SK-N-SH (cell line): ENCODE measurements at regions not wholly inside any gene's neighbourhood (a gene's known extent, or its start where the extent isn't known, plus 50 kb on each side); places are given as distances from the start of the nearest gene placed in this dataset.

Source experiments
- CTCF ChIA-PET: fragments of 300-600, 350-600 bp; formaldehyde crosslinking; extraction: SDS; loops from one replicate; lab custom pipeline; 2021; lab: Yijun Ruan, JAX
- POLR2A ChIA-PET: fragments of 350-600 bp; sonication (Branson Sonifier 250); formaldehyde crosslinking; extraction: SDS; loops from one replicate; lab custom pipeline; 2020; ENCODE audit warnings: antibody characterized with exemption, inconsistent platforms; lab: Yijun Ruan, JAX
- DNase-seq: peaks from one replicate; pipeline ENCODE4 v3.0.0; 2012
- H2AFZ ChIP-seq: fragments of 200-600 bp; sonication (generic); 2 replicates; pipeline ENCODE4 v1.8.1; 2016; ENCODE audit warnings: antibody characterized with exemption, mild to moderate bottlenecking, low read depth
- H3F3A ChIP-seq: fragments of 200-600 bp; sonication (generic); replicated peaks from 2 replicates; pipeline ENCODE3; 2016; ENCODE audit warnings: antibody characterized with exemption, mild to moderate bottlenecking; ENCODE audit not compliant: insufficient read depth
- H3K27ac ChIP-seq, 2 experiments: fragments of 200-500 bp in 1 of 2; fragments of 200-600 bp in 1 of 2; sonication (Bioruptor generic) in 1 of 2; sonication (generic), shearing (Covaris generic) in 1 of 2; 2 replicates each; pipeline versions ENCODE4 v1.5.1 to v1.6.1; 2014 to 2016; ENCODE audit warnings: low read depth in 2 of 2, inconsistent platforms in 1 of 2, low read length in 1 of 2, mild to moderate bottlenecking in 1 of 2, mixed read lengths in 1 of 2
- H3K27me3 ChIP-seq: fragments of 200-600 bp; sonication (generic), shearing (Covaris generic); 2 replicates; pipeline ENCODE4 v1.6.1; 2016; ENCODE audit warnings: mixed run types; ENCODE audit not compliant: insufficient read depth
- H3K36me3 ChIP-seq, 2 experiments: fragments of 200-500 bp in 1 of 2; fragments of 200-600 bp in 1 of 2; sonication (Bioruptor generic) in 1 of 2; sonication (generic) in 1 of 2; replicated peaks in 1 of 2; 2 replicates each; pipeline versions ENCODE3 to v1.5.1; 2014 to 2016; ENCODE audit warnings: low read length in 1 of 2, mild to moderate bottlenecking in 1 of 2; ENCODE audit not compliant: insufficient read depth in 2 of 2, control insufficient read depth in 1 of 2
- H3K4me1 ChIP-seq, 2 experiments: fragments of 200-500 bp in 1 of 2; fragments of 200-600 bp in 1 of 2; sonication (Bioruptor generic) in 1 of 2; sonication (generic), shearing (Covaris generic) in 1 of 2; 2 replicates each; pipeline versions ENCODE4 v1.5.1 to v1.6.1; 2014 to 2016; ENCODE audit warnings: low read depth in 1 of 2, low read length in 1 of 2, mixed run types in 1 of 2; ENCODE audit not compliant: insufficient read depth in 2 of 2, control insufficient read depth in 1 of 2
- H3K4me2 ChIP-seq: fragments of 200-600 bp; sonication (generic), shearing (Covaris generic); 2 replicates; pipeline ENCODE4 v1.6.1; 2017; ENCODE audit warnings: mixed run types
- H3K4me3 ChIP-seq, 2 experiments: fragments of 200-500 bp in 1 of 2; fragments of 200-600 bp in 1 of 2; sonication (Bioruptor generic) in 1 of 2; sonication (generic), shearing (Covaris generic) in 1 of 2; 2 replicates each; pipeline versions ENCODE4 v1.5.1 to v1.8.1; 2014 to 2016; ENCODE audit warnings: low read depth in 2 of 2, inconsistent platforms in 1 of 2, low read length in 1 of 2, mild to moderate bottlenecking in 1 of 2, mixed read lengths in 1 of 2, moderate library complexity in 1 of 2
- H3K79me2 ChIP-seq: fragments of 200-600 bp; sonication (generic); 2 replicates; pipeline ENCODE4 v1.8.1; 2017; ENCODE audit warnings: mild to moderate bottlenecking; ENCODE audit not compliant: insufficient read depth
- H3K9ac ChIP-seq: fragments of 200-600 bp; sonication (generic); 2 replicates; pipeline ENCODE4 v1.6.1; 2017; ENCODE audit warnings: mixed run types
- H3K9me2 ChIP-seq: fragments of 200-600 bp; sonication (generic); 2 replicates; pipeline ENCODE4 v1.6.1; 2017; ENCODE audit warnings: mixed run types
- H3K9me3 ChIP-seq: fragments of 200-600 bp; sonication (generic); 2 replicates; pipeline ENCODE4 v1.6.1; 2017; ENCODE audit warnings: mixed run types, mild to moderate bottlenecking, moderate library complexity
- H4K20me1 ChIP-seq: fragments of 200-600 bp; sonication (generic); 2 replicates; pipeline ENCODE4 v1.6.1; 2017; ENCODE audit warnings: mild to moderate bottlenecking, mixed run types; ENCODE audit not compliant: insufficient read depth
- ELF1 ChIP-seq: IDR thresholded peaks from 2 replicates; pipeline ENCODE4 v1.4.0; 2012
- MEF2A ChIP-seq: IDR thresholded peaks from 2 replicates; pipeline ENCODE4 v1.4.0; 2012; ENCODE audit warnings: low read depth, borderline replicate concordance
- POLR2AphosphoS5 ChIP-seq: IDR thresholded peaks from 2 replicates; pipeline ENCODE4 v1.6.1; 2012; ENCODE audit warnings: low read depth, low read length
- RAD21 ChIP-seq: IDR thresholded peaks from 2 replicates; pipeline ENCODE4 v1.6.1; 2012; ENCODE audit warnings: mild to moderate bottlenecking, low read length
- RCOR1 ChIP-seq: fragments of 150-350 bp; IDR thresholded peaks from 2 replicates; pipeline ENCODE4 v1.6.1; 2017; ENCODE audit warnings: antibody characterized with exemption, low read length
- SIN3A ChIP-seq: IDR thresholded peaks from 2 replicates; pipeline ENCODE4 v1.6.1; 2012; ENCODE audit warnings: low read depth, mild to moderate bottlenecking, low read length, moderate library complexity, borderline replicate concordance
- SMC3 ChIP-seq: IDR thresholded peaks from 2 replicates; pipeline ENCODE4 v1.6.1; 2012; ENCODE audit warnings: low read depth, low read length, improper control_type of control experiment
- TAF1 ChIP-seq: IDR thresholded peaks from 2 replicates; pipeline ENCODE4 v1.6.1; 2012; ENCODE audit warnings: low read depth, mild to moderate bottlenecking, low read length, moderate library complexity, borderline replicate concordance
- TCF12 ChIP-seq: IDR thresholded peaks from 2 replicates; pipeline ENCODE4 v1.4.0; 2012
- YY1 ChIP-seq: IDR thresholded peaks from 2 replicates; pipeline ENCODE4 v1.4.0; 2012; ENCODE audit warnings: low read depth, mild to moderate bottlenecking
- whole genome bisulfite sequencing: methylation state at CpG from one replicate; pipeline ENCODE4 v1.1.6; 2017; ENCODE audit warnings: low lambda C conversion rate; 5-methylcytosine and 5-hydroxymethylcytosine counted together
- TF ChIP-seq, protein P1 (sequence below): IDR thresholded peaks from 2 replicates; pipeline ENCODE4 v1.4.0; 2012; ENCODE audit warnings: low read depth, borderline replicate concordance
- TF ChIP-seq, protein P2 (sequence below): IDR thresholded peaks from 2 replicates; pipeline ENCODE4 v1.4.0; 2012; ENCODE audit warnings: low read depth, borderline replicate concordance
- TF ChIP-seq, protein P3 (sequence below): IDR thresholded peaks from 2 replicates; pipeline ENCODE4 v1.4.0; 2012; ENCODE audit warnings: low read depth
- TF ChIP-seq, protein P4 (sequence below): fragments of 150-350 bp; IDR thresholded peaks from 2 replicates; pipeline ENCODE4 v1.6.1; 2017; ENCODE audit warnings: antibody characterized with exemption, low read length, low read depth, borderline replicate concordance
- TF ChIP-seq, protein P5 (sequence below): fragments of 150-350 bp; IDR thresholded peaks from 2 replicates; pipeline ENCODE4 v1.6.1; 2016; ENCODE audit warnings: mild to moderate bottlenecking, low read depth, low read length

DNA sequence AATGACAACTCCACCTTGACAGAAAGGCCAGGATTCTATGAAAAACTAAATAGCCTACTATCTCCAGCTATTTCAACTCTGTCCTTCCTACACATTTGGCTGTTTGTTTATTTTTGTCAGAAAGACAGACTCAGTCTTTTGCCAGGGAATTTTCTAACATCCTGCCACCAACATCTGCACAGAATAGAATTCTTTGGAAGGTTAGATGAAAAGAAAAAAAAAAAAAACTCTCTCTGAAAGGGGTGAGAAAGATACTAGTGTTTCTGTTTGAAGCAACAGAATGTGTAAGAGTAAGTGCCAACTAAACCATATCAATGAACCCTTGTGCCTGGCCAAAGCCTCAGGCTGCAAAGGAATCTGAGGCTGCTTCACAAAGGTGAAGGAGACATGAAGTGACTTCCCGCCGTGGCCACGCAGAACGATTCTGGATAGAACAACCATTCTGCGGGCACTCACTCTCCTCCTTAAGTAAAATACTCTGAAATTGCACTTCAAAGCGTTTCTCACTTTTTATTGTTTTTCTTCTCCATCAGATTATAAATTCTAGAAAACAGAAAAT lies 498.2 kb downstream of the IRS2 start:
- Histone ChIP-seq H3K27ac (no peak overlapping the region), H3K36me3 (no peaks in the 10 kb centered on the region), H4K20me1 (no peaks in the 10 kb centered on the region), H3K9ac (no peak overlapping the region), H3K27me3 (no peaks in the 10 kb centered on the region), H3F3A (no peaks in the 10 kb centered on the region), H3K9me2 (no peaks in the 10 kb centered on the region), H3K4me3 (no peak overlapping the region), H3K79me2 (no peaks in the 10 kb centered on the region), H2AFZ (no peak overlapping the region; the same call in 1 of the 2 replicates), H3K4me1 (no peaks in the 10 kb centered on the region; a peak in 2 of 4 replicates), H3K4me2 (no peak overlapping the region), H3K9me3 (no peaks in the 10 kb centered on the region)
- ChIA-PET CTCF (no interaction called here), POLR2A (no interaction called here)
- TF ChIP-seq, protein P1, sequence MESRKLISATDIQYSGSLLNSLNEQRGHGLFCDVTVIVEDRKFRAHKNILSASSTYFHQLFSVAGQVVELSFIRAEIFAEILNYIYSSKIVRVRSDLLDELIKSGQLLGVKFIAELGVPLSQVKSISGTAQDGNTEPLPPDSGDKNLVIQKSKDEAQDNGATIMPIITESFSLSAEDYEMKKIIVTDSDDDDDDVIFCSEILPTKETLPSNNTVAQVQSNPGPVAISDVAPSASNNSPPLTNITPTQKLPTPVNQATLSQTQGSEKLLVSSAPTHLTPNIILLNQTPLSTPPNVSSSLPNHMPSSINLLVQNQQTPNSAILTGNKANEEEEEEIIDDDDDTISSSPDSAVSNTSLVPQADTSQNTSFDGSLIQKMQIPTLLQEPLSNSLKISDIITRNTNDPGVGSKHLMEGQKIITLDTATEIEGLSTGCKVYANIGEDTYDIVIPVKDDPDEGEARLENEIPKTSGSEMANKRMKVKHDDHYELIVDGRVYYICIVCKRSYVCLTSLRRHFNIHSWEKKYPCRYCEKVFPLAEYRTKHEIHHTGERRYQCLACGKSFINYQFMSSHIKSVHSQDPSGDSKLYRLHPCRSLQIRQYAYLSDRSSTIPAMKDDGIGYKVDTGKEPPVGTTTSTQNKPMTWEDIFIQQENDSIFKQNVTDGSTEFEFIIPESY, result no peak
- TF ChIP-seq RCOR1 (no peak), TAF1 (no peak), ELF1 (no peak), POLR2AphosphoS5 (no peak), YY1 (no peak), TCF12 (no peak), RAD21 (no peak), MEF2A (no peak), SMC3 (no peak), SIN3A (no peak)
- TF ChIP-seq, protein P2, sequence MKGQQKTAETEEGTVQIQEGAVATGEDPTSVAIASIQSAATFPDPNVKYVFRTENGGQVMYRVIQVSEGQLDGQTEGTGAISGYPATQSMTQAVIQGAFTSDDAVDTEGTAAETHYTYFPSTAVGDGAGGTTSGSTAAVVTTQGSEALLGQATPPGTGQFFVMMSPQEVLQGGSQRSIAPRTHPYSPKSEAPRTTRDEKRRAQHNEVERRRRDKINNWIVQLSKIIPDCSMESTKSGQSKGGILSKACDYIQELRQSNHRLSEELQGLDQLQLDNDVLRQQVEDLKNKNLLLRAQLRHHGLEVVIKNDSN, result no peak
- TF ChIP-seq, protein P3, sequence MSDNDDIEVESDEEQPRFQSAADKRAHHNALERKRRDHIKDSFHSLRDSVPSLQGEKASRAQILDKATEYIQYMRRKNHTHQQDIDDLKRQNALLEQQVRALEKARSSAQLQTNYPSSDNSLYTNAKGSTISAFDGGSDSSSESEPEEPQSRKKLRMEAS, result no peak
- TF ChIP-seq, protein P4, sequence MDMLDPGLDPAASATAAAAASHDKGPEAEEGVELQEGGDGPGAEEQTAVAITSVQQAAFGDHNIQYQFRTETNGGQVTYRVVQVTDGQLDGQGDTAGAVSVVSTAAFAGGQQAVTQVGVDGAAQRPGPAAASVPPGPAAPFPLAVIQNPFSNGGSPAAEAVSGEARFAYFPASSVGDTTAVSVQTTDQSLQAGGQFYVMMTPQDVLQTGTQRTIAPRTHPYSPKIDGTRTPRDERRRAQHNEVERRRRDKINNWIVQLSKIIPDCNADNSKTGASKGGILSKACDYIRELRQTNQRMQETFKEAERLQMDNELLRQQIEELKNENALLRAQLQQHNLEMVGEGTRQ, result no peak
- TF ChIP-seq, protein P5, sequence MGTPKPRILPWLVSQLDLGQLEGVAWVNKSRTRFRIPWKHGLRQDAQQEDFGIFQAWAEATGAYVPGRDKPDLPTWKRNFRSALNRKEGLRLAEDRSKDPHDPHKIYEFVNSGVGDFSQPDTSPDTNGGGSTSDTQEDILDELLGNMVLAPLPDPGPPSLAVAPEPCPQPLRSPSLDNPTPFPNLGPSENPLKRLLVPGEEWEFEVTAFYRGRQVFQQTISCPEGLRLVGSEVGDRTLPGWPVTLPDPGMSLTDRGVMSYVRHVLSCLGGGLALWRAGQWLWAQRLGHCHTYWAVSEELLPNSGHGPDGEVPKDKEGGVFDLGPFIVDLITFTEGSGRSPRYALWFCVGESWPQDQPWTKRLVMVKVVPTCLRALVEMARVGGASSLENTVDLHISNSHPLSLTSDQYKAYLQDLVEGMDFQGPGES, result no peak
- DNase-seq, result no peak
- 94% methylated on average over 6 of the region's 6 CpGs for WGBS
